ENCODE measurements at regions not wholly inside any gene's neighbourhood (a gene's known extent, or its start where the extent isn't known, plus 50 kb on each side); places are given as distances from the start of the nearest gene placed in this dataset.

- TF ChIP-seq CTCF (IDR thresholded peaks at IDR 0.05) (no peak), POLR2A (IDR thresholded peaks at IDR 0.05) (no peak)
Observed at GRCh38 chr4:138455097-138455496, 212.9 kb upstream of the SLC7A11 start.
